Gastrocnemius medialis (tissue), 4 donors: ENCODE measurements at regions not wholly inside any gene's neighbourhood (a gene's known extent, or its start where the extent isn't known, plus 50 kb on each side); places are given as distances from the start of the nearest gene placed in this dataset.

Experiments used
- ATAC-seq, 2 donors: fragments of 150-250 bp; one replicate each; pipeline ENCODE4 v1.9.1; 2016
- DNase-seq, 2 donors: peaks; one replicate each; pipeline ENCODE4 v3.0.0-alpha.2; 2019
- H3K27ac ChIP-seq, 4 donors: fragments of 200-600 bp; sonication (generic); 1 replicate in 1 of 4; 2 replicates in 3 of 4; pipeline ENCODE4 v1.5.1; 2016 to 2018; ENCODE audit warnings: mild to moderate bottlenecking in 2 of 4, moderate library complexity in 1 of 4
- H3K27me3 ChIP-seq, 3 donors: fragments of 200-600 bp; sonication (generic) in 2 of 3; 1 replicate in 1 of 3; 2 replicates in 2 of 3; pipeline versions ENCODE4 v1.5.1 to v1.6.0; 2016 to 2019; ENCODE audit warnings: mild to moderate bottlenecking in 1 of 3, moderate library complexity in 1 of 3
- H3K36me3 ChIP-seq, 2 donors: fragments of 200-600 bp; sonication (generic) in 1 of 2; one replicate each; pipeline ENCODE4 v1.5.1; 2017 to 2018
- H3K4me1 ChIP-seq, 2 donors: fragments of 200-600 bp; sonication (generic) in 1 of 2; one replicate each; pipeline ENCODE4 v1.5.1; 2016 to 2017; ENCODE audit warnings: mild to moderate bottlenecking in 2 of 2
- H3K4me3 ChIP-seq, 4 donors: fragments of 200-600 bp; sonication (generic) in 3 of 4; 1 replicate in 1 of 4; 2 replicates in 3 of 4; pipeline ENCODE4 v1.5.1; 2016 to 2019; ENCODE audit warnings: mild to moderate bottlenecking in 2 of 4
- H3K9me3 ChIP-seq, 3 donors: fragments of 200-600 bp; sonication (generic) in 2 of 3; 1 replicate in 1 of 3; 2 replicates in 2 of 3; pipeline ENCODE4 v1.5.1; 2016 to 2019
- POLR2A ChIP-seq, 2 donors: fragments of 450-650 bp; IDR thresholded peaks; one replicate each; pipeline ENCODE4 v1.6.1; 2017; ENCODE audit warnings: antibody characterized with exemption in 2 of 2, mild to moderate bottlenecking in 2 of 2, moderate library complexity in 2 of 2
- in situ Hi-C, 4 donors: fragments of 200-750 bp; cut with MboI; loops; one replicate each; pipeline versions ENCODE4 v1.15.0 to v1.8.0; 2017; ENCODE audit warnings: low sequenced_read_pairs in 4 of 4
- intact Hi-C: fragments of 100-400 bp; cut with DNase I; formaldehyde crosslinking; loops from one replicate; pipeline ENCODE4 v1.15.1; 2023; ENCODE audit warnings: low total_unique reads
- TF ChIP-seq, protein P1 (sequence below), 5 experiments: fragments of 450-650 bp in 3 of 5; fragments of 200-600 bp in 2 of 5; sonication (generic) in 2 of 5; IDR thresholded peaks in 4 of 5; conservative IDR thresholded peaks in 1 of 5; 1 replicate in 4 of 5; 2 replicates in 1 of 5; pipeline ENCODE4 v1.5.1; 2016 to 2019; ENCODE audit warnings: antibody characterized with exemption in 5 of 5, mild to moderate bottlenecking in 3 of 5, moderate library complexity in 3 of 5

GRCh38 chr10:29181936-29182335, 106.9 kb upstream of the LYZL1 start:
- Histone ChIP-seq H3K9me3 (no peaks in the 10 kb centered on the region), H3K4me3 (no peak overlapping the region), H3K36me3 (no peaks in the 10 kb centered on the region), H3K4me1 (no peaks in the 10 kb centered on the region), H3K27me3 (no peaks in the 10 kb centered on the region), H3K27ac (no peak overlapping the region)
- intact Hi-C loops, result no loop called here
- no peak for ATAC-seq
- in situ Hi-C loops, result no loop called here
- TF ChIP-seq, protein P1, sequence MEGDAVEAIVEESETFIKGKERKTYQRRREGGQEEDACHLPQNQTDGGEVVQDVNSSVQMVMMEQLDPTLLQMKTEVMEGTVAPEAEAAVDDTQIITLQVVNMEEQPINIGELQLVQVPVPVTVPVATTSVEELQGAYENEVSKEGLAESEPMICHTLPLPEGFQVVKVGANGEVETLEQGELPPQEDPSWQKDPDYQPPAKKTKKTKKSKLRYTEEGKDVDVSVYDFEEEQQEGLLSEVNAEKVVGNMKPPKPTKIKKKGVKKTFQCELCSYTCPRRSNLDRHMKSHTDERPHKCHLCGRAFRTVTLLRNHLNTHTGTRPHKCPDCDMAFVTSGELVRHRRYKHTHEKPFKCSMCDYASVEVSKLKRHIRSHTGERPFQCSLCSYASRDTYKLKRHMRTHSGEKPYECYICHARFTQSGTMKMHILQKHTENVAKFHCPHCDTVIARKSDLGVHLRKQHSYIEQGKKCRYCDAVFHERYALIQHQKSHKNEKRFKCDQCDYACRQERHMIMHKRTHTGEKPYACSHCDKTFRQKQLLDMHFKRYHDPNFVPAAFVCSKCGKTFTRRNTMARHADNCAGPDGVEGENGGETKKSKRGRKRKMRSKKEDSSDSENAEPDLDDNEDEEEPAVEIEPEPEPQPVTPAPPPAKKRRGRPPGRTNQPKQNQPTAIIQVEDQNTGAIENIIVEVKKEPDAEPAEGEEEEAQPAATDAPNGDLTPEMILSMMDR (IDR thresholded peaks at IDR 0.05 in 4 of 5, conservative IDR thresholded peaks at IDR 0.05 in 1 of 5), result no peak
- TF ChIP-seq POLR2A (IDR thresholded peaks at IDR 0.05), result no peak
- DNase-seq, result no peak

DNA sequence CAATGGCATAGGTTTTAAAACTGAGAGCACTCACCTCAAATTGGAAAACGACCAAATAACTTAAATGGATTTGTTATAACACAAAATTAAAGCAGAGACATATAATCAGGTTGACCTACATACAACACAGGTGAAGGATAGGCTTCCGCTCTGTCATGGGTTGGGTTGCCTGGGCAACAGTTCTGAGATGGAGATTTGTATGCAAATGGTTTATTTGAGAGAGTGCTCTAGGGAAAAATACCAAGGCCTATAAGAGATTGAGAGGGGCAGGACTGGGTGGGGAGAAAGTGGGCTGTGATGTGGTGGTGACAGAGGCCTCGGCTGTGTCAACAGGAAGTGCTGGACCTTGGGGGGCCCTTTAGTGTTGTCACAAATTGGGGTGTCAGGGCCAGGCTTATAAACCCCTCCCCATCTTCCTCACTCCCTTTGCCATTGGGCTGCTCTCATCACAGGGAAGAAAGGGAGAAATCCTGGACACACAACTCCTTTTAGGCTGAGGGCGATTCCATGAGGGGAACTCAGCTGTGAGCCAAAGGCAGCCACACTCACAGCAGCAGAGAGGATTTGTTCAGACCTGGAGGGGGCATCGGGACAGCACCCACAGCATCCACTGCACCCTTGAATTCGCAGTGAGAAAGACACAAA, 105.4 kb upstream of the LYZL1 start:
- H3K9me3 ChIP-seq, result no peaks in the 10 kb centered on the region
- H3K27me3 ChIP-seq, result no peaks in the 10 kb centered on the region
- no peak overlapping the region for H3K4me3 ChIP-seq
- no peak overlapping the region for H3K27ac ChIP-seq
- intact Hi-C loops (no loop called here), in situ Hi-C loops (no loop called here)
- no peaks in the 10 kb centered on the region for H3K36me3 ChIP-seq
- no peaks in the 10 kb centered on the region for H3K4me1 ChIP-seq
- no peak for ATAC-seq
- TF ChIP-seq, protein P1 (IDR thresholded peaks at IDR 0.05 in 4 of 5, conservative IDR thresholded peaks at IDR 0.05 in 1 of 5), result no peak
- TF ChIP-seq POLR2A (IDR thresholded peaks at IDR 0.05), result no peak
- no peak for DNase-seq

- intact Hi-C loops, result no loop called here
- DNase-seq (no peak), ATAC-seq (no peak)
- Histone ChIP-seq H3K36me3 (no peaks in the 10 kb centered on the region), H3K4me1 (no peaks in the 10 kb centered on the region), H3K9me3 (no peaks in the 10 kb centered on the region), H3K27me3 (no peaks in the 10 kb centered on the region), H3K27ac (no peak overlapping the region), H3K4me3 (no peak overlapping the region)
- TF ChIP-seq, protein P1 (IDR thresholded peaks at IDR 0.05 in 4 of 5, conservative IDR thresholded peaks at IDR 0.05 in 1 of 5), result no peak
- TF ChIP-seq POLR2A (IDR thresholded peaks at IDR 0.05), result no peak
- in situ Hi-C loops, result no loop called here
These were observed 104.5 kb upstream of the LYZL1 start for GRCh38 chr10:29184205-29185000.

- ATAC-seq (no peak), DNase-seq (no peak)
- H3K4me1 ChIP-seq, result no peaks in the 10 kb centered on the region
- no peak overlapping the region for H3K4me3 ChIP-seq
- no peaks in the 10 kb centered on the region for H3K9me3 ChIP-seq
- intact Hi-C loops (no loop called here), in situ Hi-C loops (no loop called here)
- H3K36me3 ChIP-seq, result no peaks in the 10 kb centered on the region
- TF ChIP-seq POLR2A (IDR thresholded peaks at IDR 0.05), result no peak
- TF ChIP-seq, protein P1 (IDR thresholded peaks at IDR 0.05 in 4 of 5, conservative IDR thresholded peaks at IDR 0.05 in 1 of 5), result no peak
- no peak overlapping the region for H3K27ac ChIP-seq
- H3K27me3 ChIP-seq, result no peaks in the 10 kb centered on the region
These were observed 103.8 kb upstream of the LYZL1 start for GRCh38 chr10:29185050-29185449.
